GM12878 (cell line): ENCODE measurements at regions not wholly inside any gene's neighbourhood (a gene's known extent, or its start where the extent isn't known, plus 50 kb on each side); places are given as distances from the start of the nearest gene placed in this dataset.

Experiments
- ATAC-seq: fragments of 200-7000 bp; cut with Tn5 transposase; 3 replicates; pipeline ENCODE4 v1.9.1; 2020; ENCODE audit warnings: mild to moderate bottlenecking, moderate library complexity
- BruUV-seq: library from RNA; stranded (reverse); fragments of 400-500 nt; replicated peaks from 2 replicates; lab custom pipeline; 2021; lab: Mats Ljungman, UMichigan
- CTCF ChIA-PET: fragments of 300-600 bp; sonication (Branson Sonifier 250); formaldehyde crosslinking; extraction: SDS; loops from one replicate; lab custom pipeline; 2021; ENCODE audit warnings: inconsistent platforms; lab: Yijun Ruan, JAX
- POLR2A ChIA-PET: fragments of 350-600 bp; formaldehyde crosslinking; extraction: SDS; loops from one replicate; lab custom pipeline; 2021; ENCODE audit warnings: inconsistent platforms; lab: Charles Lee
- RAD21 ChIA-PET: fragments of 300-600 bp; sonication (Branson Sonifier 250); formaldehyde crosslinking; loops from one replicate; lab custom pipeline; 2023; ENCODE audit warnings: antibody characterized with exemption; ENCODE audit not compliant: unreplicated experiment; lab: Charles Lee
- SMC1A ChIA-PET: fragments of 300-600 bp; sonication (Branson Sonifier 250); formaldehyde crosslinking; loops from one replicate; lab custom pipeline; 2023; ENCODE audit not compliant: unreplicated experiment, uncharacterized antibody; lab: Charles Lee
- DNase-seq: peaks from one replicate; pipeline ENCODE4 v3.0.0-alpha.2; 2011; ENCODE audit warnings: low read depth, low spot score
- FAIRE-seq: peaks from 3 replicates; lab custom pipeline; 2011; peaks lifted over from hg19 to GRCh38; lab: Jason Lieb, UNC
- H2AFZ ChIP-seq: 2 replicates; pipeline ENCODE4 v1.6.0; 2011; ENCODE audit warnings: low read depth, low read length, control low read depth; ENCODE audit not compliant: control insufficient read depth
- H3K27ac ChIP-seq: 2 replicates; pipeline ENCODE4 v1.5.1; 2011; ENCODE audit warnings: control low read depth; ENCODE audit not compliant: control insufficient read depth, insufficient read depth
- H3K27me3 ChIP-seq, 2 experiments: replicated peaks in 1 of 2; 2 replicates each; pipeline versions ENCODE4 v1.6.0 to v1.6.1; 2011; ENCODE audit warnings: low read length in 1 of 2; ENCODE audit not compliant: control insufficient read depth in 2 of 2, insufficient read depth in 2 of 2
- H3K36me3 ChIP-seq, 2 experiments: 2 replicates each; pipeline ENCODE4 v1.5.1; 2011; ENCODE audit warnings: low read length in 1 of 2; ENCODE audit not compliant: control insufficient read depth in 2 of 2, insufficient read depth in 2 of 2
- H3K4me1 ChIP-seq: 2 replicates; pipeline ENCODE4 v1.6.1; 2011; ENCODE audit warnings: mild to moderate bottlenecking, low read length, moderate library complexity, mixed read lengths; ENCODE audit not compliant: control insufficient read depth, insufficient read depth
- H3K4me2 ChIP-seq: 2 replicates; pipeline ENCODE4 v1.6.0; 2011; ENCODE audit warnings: control low read depth; ENCODE audit not compliant: control insufficient read depth, insufficient read depth
- H3K4me3 ChIP-seq: fragments of 200-600 bp; sonication (generic); 2 replicates; pipeline ENCODE4 v1.5.1; 2016
- H3K79me2 ChIP-seq: 2 replicates; pipeline ENCODE4 v1.6.0; 2011; ENCODE audit warnings: low read length; ENCODE audit not compliant: control insufficient read depth, insufficient read depth
- H3K9ac ChIP-seq: 2 replicates; pipeline ENCODE4 v1.8.0; 2011; ENCODE audit warnings: low read length, control low read depth, mixed read lengths; ENCODE audit not compliant: control insufficient read depth, insufficient read depth
- H3K9me3 ChIP-seq: replicated peaks from 3 replicates; pipeline ENCODE4 v1.5.1; 2011; ENCODE audit warnings: mild to moderate bottlenecking, low read length; ENCODE audit not compliant: control insufficient read depth, insufficient read depth
- H4K20me1 ChIP-seq: 2 replicates; pipeline ENCODE4 v1.6.0; 2011; ENCODE audit not compliant: control insufficient read depth, insufficient read depth
- ATF3 ChIP-seq: IDR thresholded peaks from 2 replicates; pipeline ENCODE4 v1.6.1; 2011; ENCODE audit warnings: low read depth, mild to moderate bottlenecking, low read length, moderate library complexity, borderline replicate concordance; ENCODE audit errors: extremely low read depth
- BRCA1 ChIP-seq: IDR thresholded peaks from 2 replicates; pipeline ENCODE4 v1.6.1; 2011; ENCODE audit warnings: low read depth, low read length, improper control_type of control experiment
- GATAD2B ChIP-seq: fragments of 450-650 bp; conservative IDR thresholded peaks from 2 replicates; pipeline ENCODE4 v1.6.1; 2017; ENCODE audit warnings: low read depth, mild to moderate bottlenecking, moderate library complexity
- HCFC1 ChIP-seq: fragments of 150-350 bp; IDR thresholded peaks from 2 replicates; pipeline ENCODE4 v1.6.1; 2014; ENCODE audit warnings: low read length
- NFXL1 ChIP-seq: fragments of 450-650 bp; IDR thresholded peaks from 2 replicates; pipeline ENCODE4 v1.6.1; 2017; ENCODE audit warnings: antibody characterized with exemption, mild to moderate bottlenecking, borderline replicate concordance
- PBX3 ChIP-seq: IDR thresholded peaks from 2 replicates; pipeline ENCODE4 v1.6.1; 2011; ENCODE audit warnings: mild to moderate bottlenecking, low read depth, low read length, moderate library complexity; ENCODE audit not compliant: insufficient replicate concordance
- POU2F2 ChIP-seq: IDR thresholded peaks from 3 replicates; pipeline ENCODE4 v1.6.1; 2011; ENCODE audit warnings: low read depth, mild to moderate bottlenecking, low read length, borderline replicate concordance
- SKIL ChIP-seq: fragments of 450-650 bp; IDR thresholded peaks from 2 replicates; pipeline ENCODE4 v1.6.1; 2017; ENCODE audit warnings: mild to moderate bottlenecking, low read depth, inconsistent platforms; ENCODE audit not compliant: poor library complexity, severe bottlenecking
- TARDBP ChIP-seq: IDR thresholded peaks from 2 replicates; pipeline ENCODE4 v1.6.1; 2016; ENCODE audit warnings: borderline replicate concordance
- YBX1 ChIP-seq: fragments of 450-650 bp; IDR thresholded peaks from 2 replicates; pipeline ENCODE4 v1.6.1; 2016; ENCODE audit warnings: antibody characterized with exemption
- ZNF384 ChIP-seq: IDR thresholded peaks from 2 replicates; pipeline ENCODE4 v1.6.1; 2012; ENCODE audit warnings: low read depth, mild to moderate bottlenecking, low read length, improper control_type of control experiment, borderline replicate concordance
- ZZZ3 ChIP-seq: IDR thresholded peaks from 2 replicates; pipeline ENCODE4 v1.6.1; 2011; ENCODE audit warnings: low read depth; ENCODE audit not compliant: control insufficient read depth, insufficient read length
- WGBS: methylation state at CpG from one replicate; pipeline ENCODE4 v1.1.6; 2016; ENCODE audit warnings: low lambda C conversion rate; ENCODE audit not compliant: insufficient replicate concordance, insufficient coverage; ENCODE audit errors: missing lambda C conversion rate; 5-methylcytosine and 5-hydroxymethylcytosine counted together
- in situ Hi-C: fragments of 300-500 bp; cut with MboI; formaldehyde crosslinking; loops from 9 replicates; pipeline ENCODE4 v1.14.3; 2018; ENCODE audit warnings: mixed read lengths
- intact Hi-C: fragments of 100-400 bp; cut with micrococcal nuclease; formaldehyde crosslinking; loops from one replicate; pipeline ENCODE4 v1.14.2; 2022; ENCODE audit not compliant: unreplicated experiment

GRCh38 chr5:120229036-120229435, 235.1 kb upstream of the PRR16 start:
- SMC1A ChIA-PET = no interaction called here
- Histone ChIP-seq H3K27me3 (no peaks in the 10 kb centered on the region), H3K79me2 (no peaks in the 10 kb centered on the region), H3K9me3 (no peaks in the 10 kb centered on the region), H2AFZ (no peak overlapping the region), H3K9ac (no peak overlapping the region), H3K36me3 (no peaks in the 10 kb centered on the region), H3K4me1 (no peaks in the 10 kb centered on the region), H4K20me1 (no peaks in the 10 kb centered on the region), H3K4me2 (no peak overlapping the region), H3K27ac (no peak overlapping the region), H3K4me3 (no peak overlapping the region)
- in situ Hi-C loops = no loop called here
- TF ChIP-seq POU2F2 (no peak), ZNF384 (no peak), TARDBP (no peak)
- ATAC-seq (no peak), DNase-seq (no peak), FAIRE-seq (no peak)
- CTCF ChIA-PET = no interaction called here
- intact Hi-C loops = no loop called here
- WGBS = 57% methylated on average over 1 of the region's 1 CpG
- no TSS peak for BruUV-seq
- RAD21 ChIA-PET = no interaction called here
- POLR2A ChIA-PET = no interaction called here

GRCh38 chr5:120231563-120231962, 232.5 kb upstream of the PRR16 start:
- no peak overlapping the region for H2AFZ ChIP-seq
- no peaks in the 10 kb centered on the region for H3K9me3 ChIP-seq
- no peaks in the 10 kb centered on the region for H3K79me2 ChIP-seq
- no peak for FAIRE-seq
- ChIA-PET SMC1A (no interaction called here), POLR2A (no interaction called here), RAD21 (no interaction called here), CTCF (no interaction called here)
- ATAC-seq = no peak
- no peaks in the 10 kb centered on the region for H3K4me1 ChIP-seq
- WGBS = 100% methylated on average over 1 of the region's 1 CpG
- intact Hi-C loops (no loop called here), in situ Hi-C loops (no loop called here)
- no peak overlapping the region for H3K4me2 ChIP-seq
- no peak for DNase-seq
- no peak overlapping the region for H3K4me3 ChIP-seq
- no peaks in the 10 kb centered on the region for H4K20me1 ChIP-seq
- no peak overlapping the region for H3K9ac ChIP-seq
- H3K27ac ChIP-seq = no peak overlapping the region
- BruUV-seq = no TSS peak
- H3K36me3 ChIP-seq = no peaks in the 10 kb centered on the region
- TF ChIP-seq GATAD2B (no peak), ZZZ3 (no peak), NFXL1 (no peak), ATF3 (no peak), HCFC1 (no peak), YBX1 (no peak), SKIL (no peak), BRCA1 (no peak), PBX3 (no peak)
- H3K27me3 ChIP-seq = no peaks in the 10 kb centered on the region
